GM23338 (cell line): ENCODE measurements at regions not wholly inside any gene's neighbourhood (a gene's known extent, or its start where the extent isn't known, plus 50 kb on each side); places are given as distances from the start of the nearest gene placed in this dataset.

Experiments used
- ATAC-seq: fragments of 200-7000 bp; cut with Tn5 transposase; 3 replicates; pipeline ENCODE4 v1.9.1; 2020
- DNase-seq: peaks from one replicate; pipeline ENCODE4 v3.0.0-alpha.2; 2015; ENCODE audit warnings: low spot score
- H2AFZ ChIP-seq: fragments of 200-600 bp; sonication (generic); 2 replicates; pipeline ENCODE4 v1.8.0; 2016; ENCODE audit warnings: antibody characterized with exemption, mild to moderate bottlenecking, moderate library complexity
- H3F3A ChIP-seq: fragments of 200-600 bp; sonication (generic); replicated peaks from 2 replicates; pipeline ENCODE4 v1.8.0; 2017; ENCODE audit warnings: antibody characterized with exemption, mixed run types, low read depth
- H3K27ac ChIP-seq: fragments of 200-600 bp; sonication (generic); 2 replicates; pipeline ENCODE4 v1.6.1; 2016; ENCODE audit warnings: low read depth
- H3K27me3 ChIP-seq: fragments of 200-600 bp; sonication (generic); 2 replicates; pipeline ENCODE4 v1.8.0; 2016; ENCODE audit warnings: mild to moderate bottlenecking, mixed run types, moderate library complexity; ENCODE audit not compliant: insufficient read depth
- H3K36me3 ChIP-seq: fragments of 200-600 bp; sonication (generic); 2 replicates; pipeline ENCODE4 v1.8.0; 2016; ENCODE audit warnings: mild to moderate bottlenecking; ENCODE audit not compliant: insufficient read depth
- H3K4me1 ChIP-seq: fragments of 200-600 bp; sonication (generic); 2 replicates; pipeline ENCODE4 v1.8.0; 2016; ENCODE audit warnings: mild to moderate bottlenecking, moderate library complexity; ENCODE audit not compliant: insufficient read depth
- H3K4me2 ChIP-seq: fragments of 200-600 bp; sonication (generic); 2 replicates; pipeline ENCODE4 v1.7.1; 2017; ENCODE audit warnings: mixed run types
- H3K4me3 ChIP-seq: fragments of 200-600 bp; sonication (generic); 2 replicates; pipeline ENCODE4 v1.6.1; 2016; ENCODE audit warnings: mixed run types
- H3K79me2 ChIP-seq: fragments of 200-600 bp; sonication (generic); replicated peaks from 2 replicates; pipeline ENCODE4 v1.8.0; 2017; ENCODE audit warnings: mild to moderate bottlenecking; ENCODE audit not compliant: insufficient read depth
- H3K9me2 ChIP-seq: fragments of 200-600 bp; sonication (generic); 2 replicates; pipeline ENCODE4 v1.8.0; 2017; ENCODE audit not compliant: insufficient read depth
- H4K20me1 ChIP-seq: fragments of 200-600 bp; sonication (generic); replicated peaks from 2 replicates; pipeline ENCODE4 v1.8.0; 2017; ENCODE audit warnings: mild to moderate bottlenecking; ENCODE audit not compliant: insufficient read depth
- H3K27ac Mint-ChIP-seq: 2 replicates; pipeline ENCODE4 v1.8.0; 2020; ENCODE audit warnings: inconsistent platforms, mild to moderate bottlenecking, moderate library complexity, mixed read lengths
- H3K27me3 Mint-ChIP-seq: 3 replicates; pipeline ENCODE4 v1.8.0; 2022; ENCODE audit warnings: low read depth, mild to moderate bottlenecking, moderate library complexity, mixed read lengths, inconsistent platforms; ENCODE audit not compliant: insufficient read depth, poor library complexity
- H3K36me3 Mint-ChIP-seq: 3 replicates; pipeline ENCODE4 v1.8.0; 2021; ENCODE audit warnings: low read depth, mild to moderate bottlenecking, inconsistent platforms, moderate library complexity, mixed read lengths
- H3K4me1 Mint-ChIP-seq: 3 replicates; pipeline ENCODE4 v1.8.0; 2020; ENCODE audit warnings: mild to moderate bottlenecking, inconsistent platforms, mixed read lengths
- H3K4me3 Mint-ChIP-seq: 3 replicates; pipeline ENCODE4 v1.8.0; 2021; ENCODE audit warnings: moderate library complexity, mild to moderate bottlenecking, inconsistent platforms, mixed read lengths
- H3K9me3 Mint-ChIP-seq: 3 replicates; pipeline ENCODE4 v1.8.0; 2020; ENCODE audit warnings: moderate library complexity, mild to moderate bottlenecking, inconsistent platforms, mixed read lengths
- CREB1 ChIP-seq: fragments of 250-450 bp; sonication (Bioruptor Pico); IDR thresholded peaks from 2 replicates; pipeline ENCODE4 v1.5.0; 2020; ENCODE audit warnings: low read depth, mild to moderate bottlenecking, moderate library complexity
- CTCF ChIP-seq, 2 experiments: fragments of 200-600 bp in 1 of 2; sonication (generic) in 1 of 2; conservative IDR thresholded peaks; 2 replicates each; pipeline versions ENCODE4 v1.5.1 to v1.6.1; 2016 to 2017; ENCODE audit warnings: antibody characterized with exemption in 2 of 2, low read depth in 2 of 2, mild to moderate bottlenecking in 2 of 2, moderate library complexity in 1 of 2
- ETS1 ChIP-seq: IDR thresholded peaks from 2 replicates; pipeline ENCODE4 v1.6.1; 2016; ENCODE audit warnings: antibody characterized with exemption
- EZH2 ChIP-seq: fragments of 200-600 bp; sonication (generic); IDR thresholded peaks from one replicate; pipeline ENCODE4 v1.8.0; 2017; ENCODE audit warnings: antibody characterized with exemption, mild to moderate bottlenecking, low read depth; ENCODE audit not compliant: unreplicated experiment
- EZH2phosphoT487 ChIP-seq: fragments of 200-600 bp; sonication (generic); IDR thresholded peaks from one replicate; pipeline ENCODE4 v1.8.1; 2018; ENCODE audit warnings: antibody characterized with exemption; ENCODE audit not compliant: unreplicated experiment
- JUNB ChIP-seq: IDR thresholded peaks from one replicate; pipeline ENCODE4 v1.6.1; 2016; ENCODE audit warnings: antibody characterized with exemption; ENCODE audit not compliant: unreplicated experiment
- POLR2AphosphoS5 ChIP-seq: IDR thresholded peaks from 2 replicates; pipeline ENCODE4 v1.6.1; 2016; ENCODE audit warnings: antibody characterized with exemption, low read depth
- REST ChIP-seq: IDR thresholded peaks from one replicate; pipeline ENCODE4 v1.6.1; 2018; ENCODE audit warnings: antibody characterized with exemption; ENCODE audit not compliant: unreplicated experiment
- STAT1 ChIP-seq: IDR thresholded peaks from one replicate; pipeline ENCODE4 v1.6.1; 2016; ENCODE audit warnings: antibody characterized with exemption; ENCODE audit not compliant: unreplicated experiment
- ZNF114 ChIP-seq: fragments of 250-450 bp; sonication (Bioruptor Pico); IDR thresholded peaks from 2 replicates; pipeline ENCODE4 v1.5.0; 2020; ENCODE audit warnings: mild to moderate bottlenecking, moderate library complexity

GRCh38 chr22:44587737-44588310 is 89.8 kb upstream of the RTL6 start:
- no peaks in the 10 kb centered on the region for H3K9me2 ChIP-seq
- H3K36me3 ChIP-seq = no peaks in the 10 kb centered on the region; the same call in 1 of the 2 replicates
- no peaks in the 10 kb centered on the region for H4K20me1 ChIP-seq
- ATAC-seq = no peak
- TF ChIP-seq EZH2phosphoT487 (no peak), JUNB (no peak), EZH2 (no peak), CTCF (conservative IDR thresholded peaks at IDR 0.05; ENCODE audit: low read depth in 2 of 2) (no peak), REST (no peak), ZNF114 (CRISPR knock-in tag) (no peak), CREB1 (CRISPR knock-in tag) (no peak), POLR2AphosphoS5 (no peak)
- Mint-ChIP-seq H3K9me3 (peaks cover 15% of the 10 kb centered on the region), H3K4me3 (no peak overlapping the region), H3K36me3 (peaks cover 4% of the 10 kb centered on the region; the same call in 2 of the 3 replicates), H3K27ac (no peak overlapping the region), H3K27me3 (peaks cover 13% of the 10 kb centered on the region), H3K4me1 (no peaks in the 10 kb centered on the region)
- H3F3A ChIP-seq = no peaks in the 10 kb centered on the region
- no peaks in the 10 kb centered on the region for H3K79me2 ChIP-seq
- no peaks in the 10 kb centered on the region for H3K4me1 ChIP-seq
- H3K27me3 ChIP-seq = no peaks in the 10 kb centered on the region
- H3K4me2 ChIP-seq = no peak overlapping the region
- no peak overlapping the region for H2AFZ ChIP-seq
- no peak for DNase-seq
- H3K4me3 ChIP-seq = no peak overlapping the region
- no peak overlapping the region for H3K27ac ChIP-seq

GRCh38 chr22:44586999-44587736 is 89.1 kb upstream of the RTL6 start:
- ATAC-seq = no peak; the same call in 2 of the 3 replicates
- H3K36me3 ChIP-seq = no peaks in the 10 kb centered on the region; the same call in 1 of the 2 replicates
- H3K9me2 ChIP-seq = no peaks in the 10 kb centered on the region
- Mint-ChIP-seq H3K9me3 (peaks cover 15% of the 10 kb centered on the region), H3K27me3 (peaks cover 12% of the 10 kb centered on the region), H3K4me1 (no peaks in the 10 kb centered on the region), H3K27ac (no peak overlapping the region), H3K4me3 (no peak overlapping the region), H3K36me3 (peaks cover 4% of the 10 kb centered on the region; the same call in 2 of the 3 replicates)
- no peak overlapping the region for H3K27ac ChIP-seq
- no peak overlapping the region for H2AFZ ChIP-seq
- no peak overlapping the region for H3K4me3 ChIP-seq
- no peaks in the 10 kb centered on the region for H3K79me2 ChIP-seq
- no peaks in the 10 kb centered on the region for H3K4me1 ChIP-seq
- no peaks in the 10 kb centered on the region for H3K27me3 ChIP-seq
- H3K4me2 ChIP-seq = no peak overlapping the region
- no peaks in the 10 kb centered on the region for H3F3A ChIP-seq
- no peaks in the 10 kb centered on the region for H4K20me1 ChIP-seq
- no peak for DNase-seq
- TF ChIP-seq ZNF114 (CRISPR knock-in tag) (no peak), CTCF (conservative IDR thresholded peaks at IDR 0.05; ENCODE audit: low read depth in 2 of 2) (no peak), STAT1 (no peak), POLR2AphosphoS5 (no peak), EZH2 (no peak), EZH2phosphoT487 (no peak), ETS1 (no peak)
